Esophagus squamous epithelium (tissue), 5 donors: ENCODE measurements at regions not wholly inside any gene's neighbourhood (a gene's known extent, or its start where the extent isn't known, plus 50 kb on each side); places are given as distances from the start of the nearest gene placed in this dataset.

Experiments
- DNase-seq: peaks from one replicate; lab custom pipeline; 2025; lab: John Stamatoyannopoulos, UW
- H3K27ac ChIP-seq, 4 donors: fragments of 200-600 bp; sonication (generic); one replicate each; pipeline ENCODE4 v1.5.1; 2016 to 2019; ENCODE audit warnings: mild to moderate bottlenecking in 1 of 4
- H3K27me3 ChIP-seq, 4 donors: fragments of 200-600 bp; sonication (generic); 1 replicate in 3 of 4; 2 replicates in 1 of 4; pipeline versions ENCODE4 v1.5.1 to v1.6.0; 2017 to 2021; ENCODE audit warnings: antibody characterized with exemption in 1 of 4
- H3K36me3 ChIP-seq, 3 donors: fragments of 200-600 bp; sonication (generic); one replicate each; pipeline ENCODE4 v1.5.1; 2016 to 2019
- H3K4me1 ChIP-seq, 3 donors: fragments of 200-600 bp; sonication (generic); one replicate each; pipeline ENCODE4 v1.5.1; 2017 to 2019
- H3K4me3 ChIP-seq, 4 donors: fragments of 200-600 bp; sonication (generic); 1 replicate in 3 of 4; 2 replicates in 1 of 4; pipeline ENCODE4 v1.5.1; 2016 to 2019; ENCODE audit warnings: mild to moderate bottlenecking in 2 of 4, moderate library complexity in 1 of 4
- H3K9me3 ChIP-seq, 3 donors: fragments of 200-600 bp; sonication (generic); one replicate each; pipeline ENCODE4 v1.5.1; 2016 to 2019
- CTCF ChIP-seq, 6 experiments: fragments of 450-650 bp in 4 of 6; fragments of 200-600 bp in 2 of 6; sonication (generic) in 2 of 6; IDR thresholded peaks; one replicate each; pipeline ENCODE4 v1.5.1; 2016 to 2019; ENCODE audit warnings: antibody characterized with exemption in 6 of 6, mild to moderate bottlenecking in 4 of 6, moderate library complexity in 4 of 6
- POLR2A ChIP-seq, 4 donors: fragments of 450-650 bp; IDR thresholded peaks; one replicate each; pipeline ENCODE4 v1.6.1; 2017; ENCODE audit warnings: antibody characterized with exemption in 4 of 4, mild to moderate bottlenecking in 4 of 4, moderate library complexity in 3 of 4
- WGBS, 2 donors: methylation state at CpG; one replicate each; pipeline ENCODE4 v1.1.5; 2018; 5-methylcytosine and 5-hydroxymethylcytosine counted together
- intact Hi-C: fragments of 100-400 bp; cut with DNase I; formaldehyde crosslinking; loops from one replicate; pipeline ENCODE4 v1.15.0; 2022
- donor health status: DM: yes; HTN: yes; CAD: no.

GRCh38 chr9:7549249-7549648, 250.3 kb downstream of the DMAC1 start:
- no peaks in the 10 kb centered on the region for H3K27me3 ChIP-seq
- no peak for DNase-seq
- TF ChIP-seq POLR2A (IDR thresholded peaks at IDR 0.05) (no peak), CTCF (IDR thresholded peaks at IDR 0.05) (no peak)
- intact Hi-C loops: no loop called here
- no peaks in the 10 kb centered on the region for H3K36me3 ChIP-seq
- no peak overlapping the region for H3K4me3 ChIP-seq
- WGBS, 2 donors: 53% methylated on average over 3 of the region's 3 CpGs; no CpG with 5 or more reads in 1 of the 2 donors
- H3K27ac ChIP-seq: no peak overlapping the region
- H3K4me1 ChIP-seq: no peaks in the 10 kb centered on the region
- H3K9me3 ChIP-seq: no peaks in the 10 kb centered on the region

- Histone ChIP-seq H3K9me3 (no peaks in the 10 kb centered on the region), H3K27ac (no peak overlapping the region), H3K4me1 (no peaks in the 10 kb centered on the region), H3K4me3 (no peak overlapping the region), H3K27me3 (no peaks in the 10 kb centered on the region), H3K36me3 (no peaks in the 10 kb centered on the region)
- no peak for TF ChIP-seq CTCF (IDR thresholded peaks at IDR 0.05)
- TF ChIP-seq POLR2A (IDR thresholded peaks at IDR 0.05): no peak
- WGBS, 2 donors: 0 to 94% methylated on average over 1 of the region's 1 CpG
- no peak for DNase-seq
- intact Hi-C loops: no loop called here
Observed at GRCh38 chr9:7546261-7546660, 253.3 kb downstream of the DMAC1 start.

GRCh38 chr9:7545371-7546165, 254.0 kb downstream of the DMAC1 start:
- no peaks in the 10 kb centered on the region for H3K36me3 ChIP-seq
- H3K4me3 ChIP-seq: no peak overlapping the region
- no peaks in the 10 kb centered on the region for H3K9me3 ChIP-seq
- H3K27me3 ChIP-seq: no peaks in the 10 kb centered on the region
- DNase-seq: no peak
- no peaks in the 10 kb centered on the region for H3K4me1 ChIP-seq
- intact Hi-C loops: no loop called here
- TF ChIP-seq POLR2A (IDR thresholded peaks at IDR 0.05): no peak
- TF ChIP-seq CTCF (IDR thresholded peaks at IDR 0.05): no peak
- H3K27ac ChIP-seq: no peak overlapping the region
- WGBS, 2 donors: 94 to 95% methylated on average over 5 of the region's 5 CpGs

- Histone ChIP-seq H3K4me1 (no peaks in the 10 kb centered on the region), H3K4me3 (no peak overlapping the region), H3K9me3 (no peaks in the 10 kb centered on the region), H3K27ac (no peak overlapping the region), H3K27me3 (no peaks in the 10 kb centered on the region), H3K36me3 (no peaks in the 10 kb centered on the region)
- WGBS, 2 donors: 81 to 83% methylated on average over 1 to 3 of the region's 4 CpGs
- intact Hi-C loops: no loop called here
- DNase-seq: no peak
- TF ChIP-seq POLR2A (IDR thresholded peaks at IDR 0.05): no peak
- TF ChIP-seq CTCF (IDR thresholded peaks at IDR 0.05): no peak
Observed at GRCh38 chr9:7542693-7543092, 256.9 kb downstream of the DMAC1 start.

- no peak for TF ChIP-seq CTCF (IDR thresholded peaks at IDR 0.05)
- no peak for TF ChIP-seq POLR2A (IDR thresholded peaks at IDR 0.05)
- H3K27ac ChIP-seq: no peak overlapping the region
- no peaks in the 10 kb centered on the region for H3K4me1 ChIP-seq
- H3K27me3 ChIP-seq: no peaks in the 10 kb centered on the region
- H3K4me3 ChIP-seq: no peak overlapping the region
- WGBS, 2 donors: 61 to 70% methylated on average over 1 to 2 of the region's 2 CpGs
- intact Hi-C loops: no loop called here
- H3K9me3 ChIP-seq: no peaks in the 10 kb centered on the region
- no peaks in the 10 kb centered on the region for H3K36me3 ChIP-seq
- no peak for DNase-seq
Observed at GRCh38 chr9:7542126-7542525, 257.5 kb downstream of the DMAC1 start.
